Endodermal cell (in vitro differentiated cells): ENCODE measurements at regions not wholly inside any gene's neighbourhood (a gene's known extent, or its start where the extent isn't known, plus 50 kb on each side); places are given as distances from the start of the nearest gene placed in this dataset.
A peak's percentile ranks its signal among the peaks of the same experiment; 100 is the strongest.

Source experiments
- DNase-seq: peaks from one replicate; pipeline ENCODE4 v3.0.0-alpha.2; 2017
- H3K27ac ChIP-seq: 2 replicates; pipeline ENCODE4 v1.5.1; 2013; ENCODE audit warnings: mild to moderate bottlenecking, low read depth, low read length, moderate library complexity
- H3K27me3 ChIP-seq: 2 replicates; pipeline ENCODE4 v1.6.1; 2013; ENCODE audit warnings: mild to moderate bottlenecking, low read length, moderate library complexity; ENCODE audit not compliant: insufficient read depth, control insufficient read depth, poor library complexity, severe bottlenecking
- H3K36me3 ChIP-seq: 2 replicates; pipeline ENCODE4 v1.7.0; 2013; ENCODE audit warnings: mild to moderate bottlenecking, low read length, moderate library complexity; ENCODE audit not compliant: control insufficient read depth, insufficient read depth
- H3K4me1 ChIP-seq: one replicate; pipeline ENCODE4 v1.7.0; 2013; ENCODE audit warnings: low read length; ENCODE audit not compliant: control insufficient read depth, insufficient read depth
- H3K4me3 ChIP-seq: 2 replicates; pipeline ENCODE4 v1.5.1; 2013; ENCODE audit warnings: mild to moderate bottlenecking, low read length, moderate library complexity
- H3K9ac ChIP-seq: 2 replicates; pipeline ENCODE4 v1.6.1; 2013; ENCODE audit warnings: mild to moderate bottlenecking, low read length, moderate library complexity; ENCODE audit not compliant: poor library complexity, severe bottlenecking; ENCODE audit errors: extremely low read depth
- H3K9me3 ChIP-seq: 2 replicates; pipeline ENCODE4 v1.6.1; 2013; ENCODE audit warnings: mild to moderate bottlenecking, low read length, moderate library complexity; ENCODE audit not compliant: control insufficient read depth
- H3K27ac Mint-ChIP-seq: 2 replicates; pipeline ENCODE4 v1.8.0; 2020; ENCODE audit warnings: mixed read lengths
- H3K27me3 Mint-ChIP-seq: 2 replicates; pipeline ENCODE4 v1.8.0; 2021; ENCODE audit warnings: mild to moderate bottlenecking, mixed read lengths; ENCODE audit not compliant: insufficient read depth
- H3K36me3 Mint-ChIP-seq: 2 replicates; pipeline ENCODE4 v1.8.0; 2020; ENCODE audit warnings: low read depth, mixed read lengths
- H3K4me1 Mint-ChIP-seq: 2 replicates; pipeline ENCODE4 v1.8.0; 2020; ENCODE audit warnings: mixed read lengths
- H3K4me3 Mint-ChIP-seq: 2 replicates; pipeline ENCODE4 v1.8.0; 2020; ENCODE audit warnings: mild to moderate bottlenecking, moderate library complexity, mixed read lengths
- H3K9me3 Mint-ChIP-seq: 2 replicates; pipeline ENCODE4 v1.8.0; 2020; ENCODE audit warnings: mild to moderate bottlenecking, mixed read lengths
- WGBS, 2 experiments: methylation state at CpG; one replicate each; pipeline versions ENCODE4 v1.1.5 to v1.1.7; 2013; ENCODE audit warnings: missing lambda C conversion rate in 2 of 2, mixed read lengths in 1 of 2; ENCODE audit not compliant: insufficient coverage in 1 of 2, insufficient read length in 1 of 2; 5-methylcytosine and 5-hydroxymethylcytosine counted together
- TF ChIP-seq, protein P1 (sequence below): fragments of 200-600 bp; sonication (generic); conservative IDR thresholded peaks from 2 replicates; pipeline ENCODE4 v1.5.0; 2021; ENCODE audit warnings: antibody characterized with exemption, mild to moderate bottlenecking

DNA sequence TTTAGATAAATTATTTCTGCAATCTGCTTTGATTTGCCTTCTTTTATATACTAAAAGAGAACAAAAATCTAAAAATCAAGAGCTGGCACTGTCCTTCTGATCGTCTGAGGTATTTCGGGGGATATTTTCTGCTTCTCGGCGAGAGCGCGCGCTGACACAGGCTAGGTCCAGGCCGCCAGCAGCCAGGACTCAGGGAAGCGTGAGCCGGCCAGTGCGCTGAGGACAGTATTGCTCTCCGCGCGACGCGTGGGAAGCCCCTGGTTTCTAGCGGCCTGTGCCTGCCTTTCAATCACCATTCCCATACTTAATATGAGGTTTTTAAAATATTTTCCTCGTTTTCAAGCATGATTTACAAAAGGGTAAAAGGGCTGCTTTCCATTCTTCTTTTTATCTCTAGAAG lies 307.3 kb upstream of the IRX1 start:
- Mint-ChIP-seq H3K36me3 (no peaks in the 10 kb centered on the region), H3K27me3 (peaks cover 2% of the 10 kb centered on the region), H3K27ac (no peak overlapping the region), H3K4me3 (no peak overlapping the region), H3K9me3 (no peaks in the 10 kb centered on the region), H3K4me1 (peaks cover 4% of the 10 kb centered on the region)
- peak; percentile 26 for DNase-seq
- H3K9me3 ChIP-seq, result no peaks in the 10 kb centered on the region
- H3K9ac ChIP-seq, result no peak overlapping the region
- no peak overlapping the region for H3K27ac ChIP-seq
- no peak overlapping the region for H3K4me3 ChIP-seq
- TF ChIP-seq, protein P1, sequence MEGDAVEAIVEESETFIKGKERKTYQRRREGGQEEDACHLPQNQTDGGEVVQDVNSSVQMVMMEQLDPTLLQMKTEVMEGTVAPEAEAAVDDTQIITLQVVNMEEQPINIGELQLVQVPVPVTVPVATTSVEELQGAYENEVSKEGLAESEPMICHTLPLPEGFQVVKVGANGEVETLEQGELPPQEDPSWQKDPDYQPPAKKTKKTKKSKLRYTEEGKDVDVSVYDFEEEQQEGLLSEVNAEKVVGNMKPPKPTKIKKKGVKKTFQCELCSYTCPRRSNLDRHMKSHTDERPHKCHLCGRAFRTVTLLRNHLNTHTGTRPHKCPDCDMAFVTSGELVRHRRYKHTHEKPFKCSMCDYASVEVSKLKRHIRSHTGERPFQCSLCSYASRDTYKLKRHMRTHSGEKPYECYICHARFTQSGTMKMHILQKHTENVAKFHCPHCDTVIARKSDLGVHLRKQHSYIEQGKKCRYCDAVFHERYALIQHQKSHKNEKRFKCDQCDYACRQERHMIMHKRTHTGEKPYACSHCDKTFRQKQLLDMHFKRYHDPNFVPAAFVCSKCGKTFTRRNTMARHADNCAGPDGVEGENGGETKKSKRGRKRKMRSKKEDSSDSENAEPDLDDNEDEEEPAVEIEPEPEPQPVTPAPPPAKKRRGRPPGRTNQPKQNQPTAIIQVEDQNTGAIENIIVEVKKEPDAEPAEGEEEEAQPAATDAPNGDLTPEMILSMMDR, result no peak
- 96 to 97% methylated on average over 8 to 18 of the region's 18 CpGs for WGBS, 2 experiments
- no peaks in the 10 kb centered on the region for H3K36me3 ChIP-seq
- no peaks in the 10 kb centered on the region for H3K4me1 ChIP-seq
- no peaks in the 10 kb centered on the region for H3K27me3 ChIP-seq

DNA sequence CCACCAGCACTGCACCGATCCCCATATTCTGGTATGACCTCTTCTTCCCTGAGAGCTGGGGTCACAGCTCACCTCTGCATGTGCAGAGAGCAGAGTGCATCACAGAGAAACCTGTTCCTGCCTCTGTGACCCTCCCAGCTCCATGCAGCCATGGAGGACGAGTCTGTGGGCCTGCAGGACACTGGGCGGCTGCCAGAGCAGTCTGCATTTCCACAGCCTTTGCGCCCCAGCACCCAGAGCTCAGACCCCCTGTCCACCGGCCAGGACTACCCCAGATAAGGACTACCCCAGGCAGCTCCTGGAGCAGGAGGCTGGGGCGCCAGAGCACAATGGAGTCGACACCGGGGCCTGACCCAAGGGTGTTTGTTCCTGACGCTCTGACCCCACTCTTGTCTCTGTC lies 308.1 kb upstream of the IRX1 start:
- no peaks in the 10 kb centered on the region for H3K4me1 ChIP-seq
- DNase-seq, result peak; percentile 38
- H3K27ac Mint-ChIP-seq, result no peak overlapping the region
- peaks cover 4% of the 10 kb centered on the region for H3K4me1 Mint-ChIP-seq
- H3K9ac ChIP-seq, result no peak overlapping the region
- no peak overlapping the region for H3K4me3 ChIP-seq
- no peak overlapping the region for H3K27ac ChIP-seq
- H3K36me3 ChIP-seq, result no peaks in the 10 kb centered on the region
- H3K4me3 Mint-ChIP-seq, result no peak overlapping the region
- no peaks in the 10 kb centered on the region for H3K36me3 Mint-ChIP-seq
- TF ChIP-seq, protein P1, result no peak
- H3K27me3 ChIP-seq, result no peaks in the 10 kb centered on the region
- H3K9me3 ChIP-seq, result no peaks in the 10 kb centered on the region
- WGBS, 2 experiments, result 80 to 88% methylated on average over 2 to 9 of the region's 9 CpGs
- H3K9me3 Mint-ChIP-seq, result no peaks in the 10 kb centered on the region
- H3K27me3 Mint-ChIP-seq, result peaks cover 2% of the 10 kb centered on the region

DNA sequence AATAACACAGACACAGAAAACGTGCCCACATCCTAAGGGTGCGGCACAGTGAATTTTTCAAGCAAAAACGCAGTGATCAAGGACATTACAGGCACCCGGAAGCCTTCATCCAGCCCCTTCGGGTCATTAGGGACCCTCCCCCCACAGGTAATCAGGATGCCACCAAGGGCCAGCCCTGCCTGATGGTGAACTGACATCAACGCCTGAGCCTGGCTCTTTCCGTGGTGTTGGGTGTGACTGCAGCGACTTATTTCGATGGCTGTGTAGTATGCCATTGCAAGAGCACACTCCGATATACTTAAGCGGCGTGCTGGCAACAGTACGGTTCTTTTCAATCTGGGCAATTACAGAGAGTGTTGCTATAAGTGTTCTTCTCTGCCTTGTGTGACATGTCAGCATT lies 310.0 kb upstream of the IRX1 start:
- H3K27ac ChIP-seq, result no peak overlapping the region
- no peaks in the 10 kb centered on the region for H3K4me1 ChIP-seq
- H3K27me3 ChIP-seq, result no peaks in the 10 kb centered on the region
- no peak overlapping the region for H3K9ac ChIP-seq
- Mint-ChIP-seq H3K36me3 (no peaks in the 10 kb centered on the region), H3K27me3 (peaks cover 3% of the 10 kb centered on the region), H3K9me3 (no peaks in the 10 kb centered on the region), H3K4me1 (peaks cover 4% of the 10 kb centered on the region), H3K4me3 (no peak overlapping the region), H3K27ac (no peak overlapping the region)
- no peak overlapping the region for H3K4me3 ChIP-seq
- H3K36me3 ChIP-seq, result no peaks in the 10 kb centered on the region
- TF ChIP-seq, protein P1, result no peak
- H3K9me3 ChIP-seq, result no peaks in the 10 kb centered on the region
- peak; percentile 32 for DNase-seq
- 95 to 97% methylated on average over 12 to 13 of the region's 13 CpGs for WGBS, 2 experiments
